ENCODE measurements at regions not wholly inside any gene's neighbourhood (a gene's known extent, or its start where the extent isn't known, plus 50 kb on each side); places are given as distances from the start of the nearest gene placed in this dataset.

DNA sequence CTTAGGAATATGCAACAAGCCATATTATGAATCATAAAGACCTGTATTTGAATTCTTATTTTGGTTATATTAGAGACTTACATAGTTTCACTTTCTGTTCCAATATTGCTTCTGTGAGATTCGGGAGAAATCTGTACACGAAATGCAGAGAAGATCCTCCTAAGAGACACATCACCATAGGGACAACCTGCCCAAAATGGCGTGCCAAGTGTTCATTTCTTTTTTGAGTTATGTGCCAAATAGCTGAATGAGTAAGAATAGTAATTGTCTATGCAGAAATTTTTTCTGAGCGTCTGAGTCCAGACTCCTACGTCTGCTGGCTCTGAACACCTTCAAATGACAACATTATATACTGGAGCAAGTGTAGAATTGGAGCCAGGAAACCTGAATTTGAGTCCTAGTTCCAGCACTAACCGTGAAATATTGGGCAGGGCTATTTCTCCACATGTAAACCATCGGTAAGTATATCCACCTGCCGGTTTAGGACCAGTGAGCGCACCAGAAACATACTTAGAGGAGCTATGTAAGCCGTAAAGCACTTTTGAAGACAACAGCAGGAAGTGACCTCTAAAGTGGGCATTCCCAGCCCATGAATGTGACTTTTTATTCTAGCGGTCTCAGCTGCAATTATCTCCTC is 163.9 kb upstream of the DMRT1 start (continued):
- TF ChIP-seq ESRRA (CRISPR knock-in tag; IDR thresholded peaks at IDR 0.05; ENCODE audit: low read depth) (no peak), ZFP36L1 (CRISPR knock-in tag; IDR thresholded peaks at IDR 0.05) (peak; percentile 28; the same call in 1 of the 2 replicates), ZNF891 (CRISPR knock-in tag; IDR thresholded peaks at IDR 0.05) (no peak), RFXAP (CRISPR knock-in tag; IDR thresholded peaks at IDR 0.05; ENCODE audit: borderline replicate concordance) (0 out of 2 replicates have a peak, but pooled peaks have one; percentile 29), SOX5 (CRISPR knock-in tag; IDR thresholded peaks at IDR 0.05; ENCODE audit: borderline replicate concordance) (0 out of 2 replicates have a peak, but pooled peaks have one; percentile 18), CREB1 (IDR thresholded peaks at IDR 0.05) (no peak), CREB1 (CRISPR knock-in tag; IDR thresholded peaks at IDR 0.05) (0 out of 2 replicates have a peak, but pooled peaks have one; percentile 38), ZNF614 (CRISPR knock-in tag; IDR thresholded peaks at IDR 0.05; ENCODE audit: borderline replicate concordance) (peak; percentile 24; the same call in 1 of the 2 replicates), CBX5 (CRISPR knock-in tag; IDR thresholded peaks at IDR 0.05; ENCODE audit: borderline replicate concordance) (no peak), ZNF232 (CRISPR knock-in tag; IDR thresholded peaks at IDR 0.05; ENCODE audit: borderline replicate concordance) (0 out of 2 replicates have a peak, but pooled peaks have one; percentile 26)
- TF ChIP-seq, protein P1, sequence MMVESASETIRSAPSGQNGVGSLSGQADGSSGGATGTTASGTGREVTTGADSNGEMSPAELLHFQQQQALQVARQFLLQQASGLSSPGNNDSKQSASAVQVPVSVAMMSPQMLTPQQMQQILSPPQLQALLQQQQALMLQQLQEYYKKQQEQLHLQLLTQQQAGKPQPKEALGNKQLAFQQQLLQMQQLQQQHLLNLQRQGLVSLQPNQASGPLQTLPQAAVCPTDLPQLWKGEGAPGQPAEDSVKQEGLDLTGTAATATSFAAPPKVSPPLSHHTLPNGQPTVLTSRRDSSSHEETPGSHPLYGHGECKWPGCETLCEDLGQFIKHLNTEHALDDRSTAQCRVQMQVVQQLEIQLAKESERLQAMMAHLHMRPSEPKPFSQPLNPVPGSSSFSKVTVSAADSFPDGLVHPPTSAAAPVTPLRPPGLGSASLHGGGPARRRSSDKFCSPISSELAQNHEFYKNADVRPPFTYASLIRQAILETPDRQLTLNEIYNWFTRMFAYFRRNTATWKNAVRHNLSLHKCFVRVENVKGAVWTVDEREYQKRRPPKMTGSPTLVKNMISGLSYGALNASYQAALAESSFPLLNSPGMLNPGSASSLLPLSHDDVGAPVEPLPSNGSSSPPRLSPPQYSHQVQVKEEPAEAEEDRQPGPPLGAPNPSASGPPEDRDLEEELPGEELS (CRISPR knock-in tag; IDR thresholded peaks at IDR 0.05), result 0 out of 2 replicates have a peak, but pooled peaks have one; percentile 43
- TF ChIP-seq, protein P2, sequence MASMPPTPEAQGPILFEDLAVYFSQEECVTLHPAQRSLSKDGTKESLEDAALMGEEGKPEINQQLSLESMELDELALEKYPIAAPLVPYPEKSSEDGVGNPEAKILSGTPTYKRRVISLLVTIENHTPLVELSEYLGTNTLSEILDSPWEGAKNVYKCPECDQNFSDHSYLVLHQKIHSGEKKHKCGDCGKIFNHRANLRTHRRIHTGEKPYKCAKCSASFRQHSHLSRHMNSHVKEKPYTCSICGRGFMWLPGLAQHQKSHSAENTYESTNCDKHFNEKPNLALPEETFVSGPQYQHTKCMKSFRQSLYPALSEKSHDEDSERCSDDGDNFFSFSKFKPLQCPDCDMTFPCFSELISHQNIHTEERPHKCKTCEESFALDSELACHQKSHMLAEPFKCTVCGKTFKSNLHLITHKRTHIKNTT (CRISPR knock-in tag; IDR thresholded peaks at IDR 0.05), result no peak
- TF ChIP-seq, protein P3, sequence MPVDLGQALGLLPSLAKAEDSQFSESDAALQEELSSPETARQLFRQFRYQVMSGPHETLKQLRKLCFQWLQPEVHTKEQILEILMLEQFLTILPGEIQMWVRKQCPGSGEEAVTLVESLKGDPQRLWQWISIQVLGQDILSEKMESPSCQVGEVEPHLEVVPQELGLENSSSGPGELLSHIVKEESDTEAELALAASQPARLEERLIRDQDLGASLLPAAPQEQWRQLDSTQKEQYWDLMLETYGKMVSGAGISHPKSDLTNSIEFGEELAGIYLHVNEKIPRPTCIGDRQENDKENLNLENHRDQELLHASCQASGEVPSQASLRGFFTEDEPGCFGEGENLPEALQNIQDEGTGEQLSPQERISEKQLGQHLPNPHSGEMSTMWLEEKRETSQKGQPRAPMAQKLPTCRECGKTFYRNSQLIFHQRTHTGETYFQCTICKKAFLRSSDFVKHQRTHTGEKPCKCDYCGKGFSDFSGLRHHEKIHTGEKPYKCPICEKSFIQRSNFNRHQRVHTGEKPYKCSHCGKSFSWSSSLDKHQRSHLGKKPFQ (CRISPR knock-in tag; IDR thresholded peaks at IDR 0.05; ENCODE audit: insufficient replicate concordance), result no peak
- TF ChIP-seq, protein P4, sequence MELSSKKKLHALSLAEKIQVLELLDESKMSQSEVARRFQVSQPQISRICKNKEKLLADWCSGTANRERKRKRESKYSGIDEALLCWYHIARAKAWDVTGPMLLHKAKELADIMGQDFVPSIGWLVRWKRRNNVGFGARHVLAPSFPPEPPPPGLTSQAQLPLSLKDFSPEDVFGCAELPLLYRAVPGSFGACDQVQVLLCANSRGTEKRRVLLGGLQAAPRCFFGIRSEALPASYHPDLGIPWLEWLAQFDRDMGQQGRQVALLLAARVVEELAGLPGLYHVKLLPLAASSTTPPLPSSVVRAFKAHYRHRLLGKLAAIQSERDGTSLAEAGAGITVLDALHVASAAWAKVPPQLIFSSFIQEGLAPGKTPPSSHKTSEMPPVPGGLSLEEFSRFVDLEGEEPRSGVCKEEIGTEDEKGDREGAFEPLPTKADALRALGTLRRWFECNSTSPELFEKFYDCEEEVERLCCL (CRISPR knock-in tag; IDR thresholded peaks at IDR 0.05; ENCODE audit: borderline replicate concordance), result no peak; the same call in 1 of the 2 replicates
- TF ChIP-seq, protein P5, sequence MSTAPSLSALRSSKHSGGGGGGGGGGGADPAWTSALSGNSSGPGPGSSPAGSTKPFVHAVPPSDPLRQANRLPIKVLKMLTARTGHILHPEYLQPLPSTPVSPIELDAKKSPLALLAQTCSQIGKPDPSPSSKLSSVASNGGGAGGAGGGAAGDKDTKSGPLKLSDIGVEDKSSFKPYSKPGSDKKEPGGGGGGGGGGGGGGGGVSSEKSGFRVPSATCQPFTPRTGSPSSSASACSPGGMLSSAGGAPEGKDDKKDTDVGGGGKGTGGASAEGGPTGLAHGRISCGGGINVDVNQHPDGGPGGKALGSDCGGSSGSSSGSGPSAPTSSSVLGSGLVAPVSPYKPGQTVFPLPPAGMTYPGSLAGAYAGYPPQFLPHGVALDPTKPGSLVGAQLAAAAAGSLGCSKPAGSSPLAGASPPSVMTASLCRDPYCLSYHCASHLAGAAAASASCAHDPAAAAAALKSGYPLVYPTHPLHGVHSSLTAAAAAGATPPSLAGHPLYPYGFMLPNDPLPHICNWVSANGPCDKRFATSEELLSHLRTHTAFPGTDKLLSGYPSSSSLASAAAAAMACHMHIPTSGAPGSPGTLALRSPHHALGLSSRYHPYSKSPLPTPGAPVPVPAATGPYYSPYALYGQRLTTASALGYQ (CRISPR knock-in tag; IDR thresholded peaks at IDR 0.05), result 0 out of 2 replicates have a peak, but pooled peaks have one; percentile 15
- TF ChIP-seq, protein P6, sequence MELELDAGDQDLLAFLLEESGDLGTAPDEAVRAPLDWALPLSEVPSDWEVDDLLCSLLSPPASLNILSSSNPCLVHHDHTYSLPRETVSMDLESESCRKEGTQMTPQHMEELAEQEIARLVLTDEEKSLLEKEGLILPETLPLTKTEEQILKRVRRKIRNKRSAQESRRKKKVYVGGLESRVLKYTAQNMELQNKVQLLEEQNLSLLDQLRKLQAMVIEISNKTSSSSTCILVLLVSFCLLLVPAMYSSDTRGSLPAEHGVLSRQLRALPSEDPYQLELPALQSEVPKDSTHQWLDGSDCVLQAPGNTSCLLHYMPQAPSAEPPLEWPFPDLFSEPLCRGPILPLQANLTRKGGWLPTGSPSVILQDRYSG (CRISPR knock-in tag; IDR thresholded peaks at IDR 0.05), result no peak
- TF ChIP-seq, protein P7, sequence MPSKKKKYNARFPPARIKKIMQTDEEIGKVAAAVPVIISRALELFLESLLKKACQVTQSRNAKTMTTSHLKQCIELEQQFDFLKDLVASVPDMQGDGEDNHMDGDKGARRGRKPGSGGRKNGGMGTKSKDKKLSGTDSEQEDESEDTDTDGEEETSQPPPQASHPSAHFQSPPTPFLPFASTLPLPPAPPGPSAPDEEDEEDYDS (CRISPR knock-in tag; IDR thresholded peaks at IDR 0.05), result peak; percentile 80; the same call in 1 of the 2 replicates

Data from HepG2 (cell line).